ENCODE measurements at regions not wholly inside any gene's neighbourhood (a gene's known extent, or its start where the extent isn't known, plus 50 kb on each side); places are given as distances from the start of the nearest gene placed in this dataset.

DNA sequence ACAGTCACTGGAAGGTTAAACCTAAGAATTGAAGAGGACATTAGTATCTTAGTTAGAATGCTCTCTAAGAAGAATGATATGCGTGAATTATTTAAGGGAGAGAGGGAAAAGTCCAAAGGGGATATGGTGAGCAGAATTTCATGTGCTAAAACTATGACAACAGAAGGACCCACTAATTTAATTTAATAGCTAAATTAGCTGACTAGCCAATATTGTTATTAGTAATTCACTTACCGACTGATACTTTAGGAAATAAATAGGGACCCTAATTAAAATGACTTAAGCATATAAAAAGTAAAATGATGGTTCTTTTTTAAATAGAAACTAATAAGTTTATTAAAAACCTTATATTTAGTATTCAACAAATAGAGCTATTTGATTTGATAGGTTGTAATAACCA is 179.6 kb downstream of the RASSF9 start:
- no peaks in the 10 kb centered on the region for H3K36me3 ChIP-seq (ENCODE audit: insufficient read depth, low read length)
- H4K20me1 ChIP-seq (ENCODE audit: insufficient read depth, low read length, poor library complexity, severe bottlenecking) = no peaks in the 10 kb centered on the region
- H3K9me2 ChIP-seq (replicated peaks; ENCODE audit: low read depth, low read length) = no peaks in the 10 kb centered on the region
- H3K27me3 ChIP-seq (ENCODE audit: insufficient read depth, low read length, poor library complexity, severe bottlenecking) = no peaks in the 10 kb centered on the region
- H2AFZ ChIP-seq (ENCODE audit: low read length) = no peak overlapping the region
- H3K79me2 ChIP-seq (ENCODE audit: insufficient read depth, low read length) = no peaks in the 10 kb centered on the region
- H3K9me3 ChIP-seq (ENCODE audit: insufficient read depth, low read depth, low read length) = 0 out of 2 replicates have a peak, but pooled peaks cover 3% of the 10 kb centered on the region
- H3K4me2 ChIP-seq (ENCODE audit: low read depth, low read length, poor library complexity, severe bottlenecking) = no peak overlapping the region
- H3F3A ChIP-seq (ENCODE audit: low read depth) = no peaks in the 10 kb centered on the region
- no peak overlapping the region for H3K4me3 ChIP-seq (ENCODE audit: low read length, poor library complexity, severe bottlenecking)
- H3K4me1 ChIP-seq (ENCODE audit: insufficient read depth, low read length, poor library complexity, severe bottlenecking) = no peaks in the 10 kb centered on the region
- TF ChIP-seq, protein P1, sequence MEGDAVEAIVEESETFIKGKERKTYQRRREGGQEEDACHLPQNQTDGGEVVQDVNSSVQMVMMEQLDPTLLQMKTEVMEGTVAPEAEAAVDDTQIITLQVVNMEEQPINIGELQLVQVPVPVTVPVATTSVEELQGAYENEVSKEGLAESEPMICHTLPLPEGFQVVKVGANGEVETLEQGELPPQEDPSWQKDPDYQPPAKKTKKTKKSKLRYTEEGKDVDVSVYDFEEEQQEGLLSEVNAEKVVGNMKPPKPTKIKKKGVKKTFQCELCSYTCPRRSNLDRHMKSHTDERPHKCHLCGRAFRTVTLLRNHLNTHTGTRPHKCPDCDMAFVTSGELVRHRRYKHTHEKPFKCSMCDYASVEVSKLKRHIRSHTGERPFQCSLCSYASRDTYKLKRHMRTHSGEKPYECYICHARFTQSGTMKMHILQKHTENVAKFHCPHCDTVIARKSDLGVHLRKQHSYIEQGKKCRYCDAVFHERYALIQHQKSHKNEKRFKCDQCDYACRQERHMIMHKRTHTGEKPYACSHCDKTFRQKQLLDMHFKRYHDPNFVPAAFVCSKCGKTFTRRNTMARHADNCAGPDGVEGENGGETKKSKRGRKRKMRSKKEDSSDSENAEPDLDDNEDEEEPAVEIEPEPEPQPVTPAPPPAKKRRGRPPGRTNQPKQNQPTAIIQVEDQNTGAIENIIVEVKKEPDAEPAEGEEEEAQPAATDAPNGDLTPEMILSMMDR (conservative IDR thresholded peaks at IDR 0.05; ENCODE audit: low read length) = no peak
- TF ChIP-seq EZH2phosphoT487 (IDR thresholded peaks at IDR 0.05; ENCODE audit: borderline replicate concordance) = no peak
- no peak overlapping the region for H3K9ac ChIP-seq (ENCODE audit: low read depth, low read length, poor library complexity, severe bottlenecking)

- Histone ChIP-seq H3K4me1 (ENCODE audit: insufficient read depth, low read length, poor library complexity, severe bottlenecking) (no peaks in the 10 kb centered on the region), H3K4me2 (ENCODE audit: low read depth, low read length, poor library complexity, severe bottlenecking) (no peak overlapping the region), H3K36me3 (ENCODE audit: insufficient read depth, low read length) (no peaks in the 10 kb centered on the region), H3K9me2 (replicated peaks; ENCODE audit: low read depth, low read length) (no peaks in the 10 kb centered on the region), H3K4me3 (ENCODE audit: low read length, poor library complexity, severe bottlenecking) (no peak overlapping the region), H3F3A (ENCODE audit: low read depth) (no peaks in the 10 kb centered on the region), H2AFZ (ENCODE audit: low read length) (no peak overlapping the region), H3K27me3 (ENCODE audit: insufficient read depth, low read length, poor library complexity, severe bottlenecking) (no peaks in the 10 kb centered on the region), H3K9me3 (ENCODE audit: insufficient read depth, low read depth, low read length) (0 out of 2 replicates have a peak, but pooled peaks cover 3% of the 10 kb centered on the region), H3K79me2 (ENCODE audit: insufficient read depth, low read length) (no peaks in the 10 kb centered on the region), H4K20me1 (ENCODE audit: insufficient read depth, low read length, poor library complexity, severe bottlenecking) (no peaks in the 10 kb centered on the region), H3K9ac (ENCODE audit: low read depth, low read length, poor library complexity, severe bottlenecking) (no peak overlapping the region)
- no peak for TF ChIP-seq EZH2phosphoT487 (IDR thresholded peaks at IDR 0.05; ENCODE audit: borderline replicate concordance)
- TF ChIP-seq, protein P1 (conservative IDR thresholded peaks at IDR 0.05; ENCODE audit: low read length) = no peak
Measured at GRCh38 chr12:85657251-85657650, 179.0 kb downstream of the RASSF9 start.

DNA sequence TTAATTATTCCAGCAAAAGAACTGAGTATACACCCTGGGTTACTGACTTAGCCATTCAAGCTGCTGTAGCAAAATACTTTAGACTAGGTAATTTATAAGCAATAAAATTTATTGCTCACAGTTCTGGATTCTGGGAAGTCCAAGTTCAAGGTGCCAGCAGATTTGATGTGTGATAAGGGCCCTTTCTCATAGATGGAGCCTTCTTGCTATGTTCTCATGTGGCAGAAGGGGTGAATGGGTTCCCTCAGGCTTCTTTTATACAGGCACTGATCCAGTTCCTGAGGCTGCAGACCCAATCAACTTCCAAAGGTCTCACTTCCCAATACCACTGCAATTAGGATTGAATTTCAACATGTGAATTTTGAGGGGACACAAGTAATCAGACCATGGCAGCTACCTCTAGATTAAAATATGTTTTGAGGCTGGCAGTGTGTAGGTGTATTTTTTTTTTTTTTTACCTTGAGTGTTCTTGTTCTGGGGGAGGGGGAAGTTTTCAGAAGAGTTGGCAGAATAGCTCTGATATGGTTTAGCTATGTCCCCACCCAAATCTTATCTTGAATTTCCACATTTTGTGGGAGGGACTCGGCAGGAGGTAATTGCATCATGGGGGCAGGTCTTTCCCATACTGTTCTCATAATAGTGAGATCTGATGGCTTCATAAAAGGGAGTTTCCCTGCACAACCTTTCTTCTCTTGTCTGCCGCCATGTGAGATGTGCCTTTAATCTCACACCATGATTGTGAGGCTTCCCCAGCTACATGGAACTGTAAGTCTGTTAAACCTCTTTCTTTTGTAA is 178.2 kb downstream of the RASSF9 start:
- Histone ChIP-seq H3K4me3 (ENCODE audit: low read length, poor library complexity, severe bottlenecking) (no peak overlapping the region), H4K20me1 (ENCODE audit: insufficient read depth, low read length, poor library complexity, severe bottlenecking) (no peaks in the 10 kb centered on the region), H3K4me1 (ENCODE audit: insufficient read depth, low read length, poor library complexity, severe bottlenecking) (no peaks in the 10 kb centered on the region), H3K79me2 (ENCODE audit: insufficient read depth, low read length) (no peaks in the 10 kb centered on the region), H3K9me2 (replicated peaks; ENCODE audit: low read depth, low read length) (no peaks in the 10 kb centered on the region), H3F3A (ENCODE audit: low read depth) (no peaks in the 10 kb centered on the region), H3K27me3 (ENCODE audit: insufficient read depth, low read length, poor library complexity, severe bottlenecking) (no peaks in the 10 kb centered on the region), H3K36me3 (ENCODE audit: insufficient read depth, low read length) (no peaks in the 10 kb centered on the region), H2AFZ (ENCODE audit: low read length) (no peak overlapping the region), H3K9ac (ENCODE audit: low read depth, low read length, poor library complexity, severe bottlenecking) (no peak overlapping the region), H3K9me3 (ENCODE audit: insufficient read depth, low read depth, low read length) (0 out of 2 replicates have a peak, but pooled peaks cover 3% of the 10 kb centered on the region), H3K4me2 (ENCODE audit: low read depth, low read length, poor library complexity, severe bottlenecking) (no peak overlapping the region)
- TF ChIP-seq, protein P1 (conservative IDR thresholded peaks at IDR 0.05; ENCODE audit: low read length) = no peak
- TF ChIP-seq EZH2phosphoT487 (IDR thresholded peaks at IDR 0.05; ENCODE audit: borderline replicate concordance) = no peak

Measured in Loucy (cell line).